NT2/D1 (cell line): ENCODE measurements at regions not wholly inside any gene's neighbourhood (a gene's known extent, or its start where the extent isn't known, plus 50 kb on each side); places are given as distances from the start of the nearest gene placed in this dataset.

ENCODE experiments used
- DNase-seq: peaks from one replicate; pipeline ENCODE4 v3.0.0-alpha.2; 2011; ENCODE audit warnings: low read depth, low spot score
- H3K27me3 ChIP-seq: 2 replicates; pipeline ENCODE4 v1.6.0; 2011; ENCODE audit warnings: mild to moderate bottlenecking; ENCODE audit not compliant: insufficient read length, insufficient read depth
- H3K36me3 ChIP-seq: 2 replicates; pipeline ENCODE4 v1.6.1; 2011; ENCODE audit warnings: mild to moderate bottlenecking, low read length, mixed read lengths; ENCODE audit not compliant: insufficient read depth, insufficient read length
- H3K4me1 ChIP-seq: 2 replicates; pipeline ENCODE4 v1.5.1; 2011; ENCODE audit not compliant: insufficient read depth, insufficient read length
- H3K4me3 ChIP-seq: 2 replicates; pipeline ENCODE4 v1.5.1; 2011; ENCODE audit warnings: low read depth; ENCODE audit not compliant: insufficient read length
- H3K9ac ChIP-seq: 2 replicates; pipeline ENCODE4 v1.6.0; 2011; ENCODE audit warnings: low read depth; ENCODE audit not compliant: insufficient read length
- H3K9me3 ChIP-seq: 2 replicates; pipeline ENCODE4 v1.5.1; 2011; ENCODE audit warnings: mild to moderate bottlenecking, low read length; ENCODE audit not compliant: insufficient read depth
- SUZ12 ChIP-seq: IDR thresholded peaks from 2 replicates; pipeline ENCODE4 v1.6.1; 2011; ENCODE audit not compliant: insufficient read length, insufficient read depth; ENCODE audit errors: extremely low read depth
- YY1 ChIP-seq: IDR thresholded peaks from 2 replicates; pipeline ENCODE4 v1.6.1; 2011; ENCODE audit not compliant: insufficient read length, insufficient read depth
- ZNF274 ChIP-seq: IDR thresholded peaks from 2 replicates; pipeline ENCODE4 v1.6.1; 2011; ENCODE audit warnings: mild to moderate bottlenecking, low read depth, low read length

- no peaks in the 10 kb centered on the region for H3K9me3 ChIP-seq
- no peaks in the 10 kb centered on the region for H3K36me3 ChIP-seq
- TF ChIP-seq YY1 (peak; percentile 37), ZNF274 (no peak)
- peaks cover 57% of the 10 kb centered on the region for H3K4me1 ChIP-seq
- no peak overlapping the region for H3K4me3 ChIP-seq
- H3K27me3 ChIP-seq: no peaks in the 10 kb centered on the region
- DNase-seq: no peak
- H3K9ac ChIP-seq: peak overlapping the region; percentile 72
These were observed 88.3 kb upstream of the GSE1 start for GRCh38 chr16:85524630-85525419.

DNA sequence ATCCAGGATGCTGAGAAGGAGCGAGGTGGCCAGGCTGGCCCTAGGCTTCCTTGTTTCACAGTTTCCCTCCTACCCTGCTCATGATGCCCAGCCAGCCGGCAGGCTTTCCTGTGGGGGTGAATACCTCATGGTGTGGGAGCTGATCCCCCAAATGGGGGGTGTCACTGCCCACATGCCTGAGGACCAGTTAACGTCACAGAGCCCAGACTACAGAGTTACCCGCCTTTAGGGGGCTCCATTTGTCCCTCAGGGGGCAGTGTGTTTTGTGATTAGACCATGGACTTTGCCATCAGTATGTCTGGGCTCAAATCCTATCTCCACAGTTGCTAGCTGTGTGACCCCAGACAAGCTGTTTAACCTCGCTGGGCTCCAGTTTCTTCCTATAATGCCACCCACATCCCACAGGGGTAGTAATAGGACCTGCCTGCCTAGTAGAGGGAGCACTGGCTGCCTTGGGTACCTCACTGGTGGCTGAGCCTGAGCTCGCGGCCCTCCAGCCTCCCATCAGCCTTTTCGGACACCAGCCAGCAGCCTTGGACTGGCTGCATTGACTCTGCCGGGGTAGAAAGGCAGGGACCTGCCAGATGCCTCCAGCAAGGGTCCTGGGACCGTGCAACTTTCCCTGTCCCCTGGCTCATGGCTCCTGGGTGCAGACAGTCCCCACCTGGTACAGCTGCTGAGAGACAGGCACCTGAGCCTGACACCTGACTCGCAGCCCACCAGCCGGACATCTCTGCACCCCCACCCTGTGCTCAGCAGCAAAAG is 87.5 kb upstream of the GSE1 start:
- TF ChIP-seq YY1: no peak
- no peak for TF ChIP-seq ZNF274
- no peak for TF ChIP-seq SUZ12
- no peaks in the 10 kb centered on the region for H3K27me3 ChIP-seq
- no peaks in the 10 kb centered on the region for H3K9me3 ChIP-seq
- peaks cover 58% of the 10 kb centered on the region for H3K4me1 ChIP-seq
- no peak for DNase-seq
- no peak overlapping the region for H3K4me3 ChIP-seq
- H3K36me3 ChIP-seq: no peaks in the 10 kb centered on the region
- H3K9ac ChIP-seq: peak overlapping the region; percentile 72

DNA sequence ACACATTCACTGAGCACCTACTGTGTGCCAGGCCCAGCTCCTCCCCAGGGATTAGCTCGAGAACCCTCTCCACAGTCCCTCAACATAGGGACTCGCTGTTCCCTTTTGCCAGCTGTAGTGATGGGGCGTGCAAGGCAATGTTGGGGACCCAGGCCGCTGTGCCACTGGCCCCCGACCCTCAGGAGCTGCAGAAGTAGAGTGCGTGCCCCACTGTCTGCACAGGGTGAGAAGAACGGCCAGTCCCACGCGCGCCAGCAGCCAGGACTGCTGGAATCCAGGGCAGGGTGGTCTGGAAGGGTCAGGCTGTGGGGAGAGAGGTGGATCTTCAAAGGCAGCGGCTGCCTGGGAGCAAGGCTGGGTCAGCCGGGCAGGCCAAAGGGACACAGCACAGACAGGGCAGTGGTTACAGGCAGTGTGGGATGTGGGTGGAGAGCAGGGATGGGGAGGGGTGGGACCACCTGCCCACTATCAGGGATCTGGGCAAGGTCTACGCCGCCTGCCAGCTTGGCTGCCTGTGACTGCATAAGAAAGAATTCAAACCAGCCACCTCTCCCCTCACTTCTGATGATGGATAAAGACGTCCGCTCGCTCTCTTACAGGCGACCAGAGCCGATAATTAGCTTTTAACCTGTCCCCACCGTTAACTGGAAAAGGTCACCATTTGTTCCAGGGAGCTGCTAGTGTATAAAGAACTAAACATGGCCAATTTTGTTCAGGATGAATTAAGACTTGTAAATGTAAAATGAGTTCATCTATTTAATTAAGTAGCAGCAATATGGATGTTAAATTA is 86.7 kb upstream of the GSE1 start:
- TF ChIP-seq SUZ12 (no peak), ZNF274 (no peak), YY1 (no peak)
- no peak for DNase-seq
- no peaks in the 10 kb centered on the region for H3K36me3 ChIP-seq
- no peaks in the 10 kb centered on the region for H3K27me3 ChIP-seq
- peak overlapping the region; percentile 47 for H3K9ac ChIP-seq
- H3K4me1 ChIP-seq: peaks cover 54% of the 10 kb centered on the region
- H3K4me3 ChIP-seq: no peak overlapping the region
- no peaks in the 10 kb centered on the region for H3K9me3 ChIP-seq

- Histone ChIP-seq H3K4me1 (peaks cover 54% of the 10 kb centered on the region), H3K36me3 (no peaks in the 10 kb centered on the region), H3K4me3 (no peak overlapping the region), H3K9me3 (no peaks in the 10 kb centered on the region), H3K27me3 (no peaks in the 10 kb centered on the region), H3K9ac (no peak overlapping the region)
- no peak for TF ChIP-seq SUZ12
- DNase-seq: no peak
These were observed 85.9 kb upstream of the GSE1 start for GRCh38 chr16:85527042-85527766.

DNA sequence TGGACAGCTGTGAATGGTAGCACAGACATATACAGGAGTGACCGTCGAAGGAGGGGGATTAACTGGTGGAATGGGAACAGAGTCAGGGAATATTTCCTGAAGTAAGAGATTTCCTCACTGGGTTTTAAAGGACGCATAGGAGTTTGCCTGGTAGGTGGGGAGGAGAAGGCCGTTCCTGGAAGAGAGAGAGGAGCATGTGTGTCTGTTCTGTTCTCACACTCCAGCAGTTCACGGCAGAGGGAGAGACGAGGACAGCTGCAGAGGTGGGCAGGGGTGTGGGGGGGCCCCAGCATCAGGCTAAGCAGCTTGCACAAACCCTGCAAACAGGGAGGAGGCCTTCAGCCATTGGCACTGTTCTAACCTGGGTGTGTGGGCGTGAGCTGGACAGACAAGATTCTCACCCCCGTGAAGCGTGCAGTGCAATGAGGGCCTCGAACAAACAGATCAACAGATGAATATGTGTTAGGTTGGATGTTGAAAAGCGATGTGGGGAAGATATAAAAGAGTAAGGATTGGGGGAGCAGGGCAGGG is 85.3 kb upstream of the GSE1 start:
- TF ChIP-seq SUZ12 (no peak), YY1 (no peak), ZNF274 (no peak)
- Histone ChIP-seq H3K36me3 (no peaks in the 10 kb centered on the region), H3K27me3 (no peaks in the 10 kb centered on the region), H3K4me3 (no peak overlapping the region), H3K9ac (no peak overlapping the region), H3K9me3 (no peaks in the 10 kb centered on the region), H3K4me1 (peaks cover 49% of the 10 kb centered on the region)
- no peak for DNase-seq

- DNase-seq: no peak
- TF ChIP-seq ZNF274: no peak
- TF ChIP-seq YY1: no peak
- H3K9ac ChIP-seq: no peak overlapping the region
- H3K9me3 ChIP-seq: no peaks in the 10 kb centered on the region
- no peak overlapping the region for H3K4me3 ChIP-seq
- H3K4me1 ChIP-seq: peaks cover 40% of the 10 kb centered on the region
- no peaks in the 10 kb centered on the region for H3K36me3 ChIP-seq
- H3K27me3 ChIP-seq: no peaks in the 10 kb centered on the region
These were observed 84.4 kb upstream of the GSE1 start for GRCh38 chr16:85528528-85529387.
